Umbilical cord (tissue), 1 donor: ENCODE measurements at regions not wholly inside any gene's neighbourhood (a gene's known extent, or its start where the extent isn't known, plus 50 kb on each side); places are given as distances from the start of the nearest gene placed in this dataset.

ENCODE experiments used
- DNase-seq: peaks from one replicate; pipeline ENCODE4 v3.0.0-alpha.2; 2015; ENCODE audit warnings: low spot score

DNA sequence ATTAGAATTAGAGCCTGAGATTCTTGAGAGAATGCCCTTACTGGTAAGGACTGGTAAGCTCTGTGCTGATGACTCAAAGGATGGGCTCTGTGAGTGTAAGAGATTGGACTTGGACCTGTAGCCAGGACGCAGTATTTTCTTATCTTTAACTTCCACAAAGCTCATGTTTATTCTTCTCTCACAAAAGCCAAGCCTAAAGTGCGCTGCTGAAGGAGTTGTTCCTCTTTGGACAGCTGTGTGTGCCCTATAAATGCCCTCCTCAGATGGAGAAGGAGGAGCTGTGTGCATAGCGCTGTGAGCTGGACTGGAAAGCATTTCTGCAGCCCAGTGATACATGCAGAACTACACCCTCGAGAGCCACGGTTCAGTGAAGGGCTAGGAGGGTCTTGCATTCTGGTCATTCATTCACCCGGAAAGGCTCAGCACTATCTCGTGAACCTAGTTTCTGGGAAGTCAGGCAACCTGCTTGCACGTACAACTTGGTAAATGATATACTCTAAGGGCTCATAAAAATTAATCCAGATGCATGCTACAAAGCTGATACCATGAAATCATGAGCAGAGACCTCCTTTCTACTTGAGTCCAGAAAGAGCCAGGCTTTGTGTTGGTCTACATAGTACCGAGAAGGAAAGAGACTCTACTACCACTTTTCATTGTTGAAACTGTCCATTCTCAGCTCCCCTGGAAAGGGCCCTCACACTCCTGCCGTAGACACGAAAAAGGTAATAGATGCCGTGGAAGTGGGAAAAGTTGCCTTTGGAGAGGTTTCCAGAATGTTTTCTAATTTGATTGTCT is 103.0 kb upstream of the TBL1XR1 start:
- peak; percentile 74 for DNase-seq

DNA sequence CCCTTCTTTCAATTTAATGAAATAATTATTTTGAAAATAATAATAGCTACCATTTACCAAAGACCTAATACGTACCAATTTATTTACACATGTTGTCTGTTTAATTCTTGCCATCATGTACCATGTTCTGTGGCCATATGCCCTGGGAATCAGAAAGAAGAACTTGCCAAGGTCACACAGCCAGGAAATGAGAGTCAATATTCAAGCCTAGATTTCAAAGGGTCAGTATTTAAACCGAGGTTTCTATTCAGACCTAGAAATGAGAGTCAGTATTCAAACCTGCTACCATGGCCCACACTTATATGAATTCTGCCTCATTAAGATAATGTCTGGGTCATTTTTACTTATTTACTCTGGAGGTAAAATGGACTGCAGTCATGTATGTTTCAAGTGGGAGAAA is 103.6 kb upstream of the TBL1XR1 start:
- DNase-seq = no peak

DNA sequence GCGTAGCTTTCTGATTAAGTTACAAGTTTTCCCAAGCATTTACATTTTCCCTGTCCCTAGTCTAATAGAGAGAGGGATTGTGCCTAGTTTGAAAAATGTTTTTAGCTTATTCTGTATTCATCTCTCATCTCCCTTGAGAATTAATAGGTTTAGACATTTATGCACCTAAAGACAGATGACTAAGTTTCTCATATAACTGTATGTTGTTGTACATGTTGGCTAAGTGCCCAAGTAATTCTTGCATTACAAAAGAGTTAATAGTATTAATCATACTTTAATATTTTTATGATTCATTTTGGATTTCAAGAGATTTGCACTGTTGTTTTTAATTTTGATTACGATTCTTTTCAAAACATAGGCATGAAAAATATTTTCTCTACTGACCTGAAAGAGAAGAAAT is 109.0 kb upstream of the TBL1XR1 start:
- DNase-seq = no peak

DNA sequence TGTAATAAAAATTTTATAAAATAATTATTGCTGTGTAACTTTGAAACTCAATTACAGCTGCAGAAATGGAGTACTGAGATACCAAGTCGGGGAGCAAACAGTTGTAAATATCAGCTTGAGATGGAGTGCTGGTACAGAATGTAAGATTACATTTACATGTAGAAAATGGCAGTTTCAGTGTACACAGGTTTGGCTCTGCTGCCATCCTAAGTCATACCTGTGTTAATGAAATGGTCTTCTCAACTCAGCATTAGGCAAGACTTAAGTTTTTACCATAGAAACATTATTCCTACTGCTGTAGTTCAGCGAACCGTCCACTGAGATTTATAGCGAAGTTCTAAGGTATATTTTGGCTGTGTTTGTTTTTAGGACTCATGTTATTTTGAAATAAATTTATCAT is 110.1 kb upstream of the TBL1XR1 start:
- no peak for DNase-seq

DNA sequence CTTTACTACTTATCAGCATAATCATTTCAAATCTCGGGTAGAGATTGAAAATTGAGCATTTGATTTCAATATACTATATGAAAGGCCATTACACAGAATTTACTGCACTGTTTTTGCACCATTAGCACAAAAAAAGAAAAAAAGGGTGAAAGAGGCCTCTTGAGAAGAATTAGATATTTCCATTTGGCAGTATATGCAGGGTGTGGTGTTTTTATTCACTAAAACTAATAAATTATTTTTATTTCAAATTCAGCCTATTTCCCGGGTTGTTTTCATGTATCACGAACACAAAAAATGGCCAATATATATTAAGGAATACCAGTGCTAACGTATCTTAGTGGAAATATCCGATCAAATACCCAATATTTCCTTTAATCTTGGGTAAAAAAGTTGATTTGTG is 110.5 kb upstream of the TBL1XR1 start:
- no peak for DNase-seq

DNA sequence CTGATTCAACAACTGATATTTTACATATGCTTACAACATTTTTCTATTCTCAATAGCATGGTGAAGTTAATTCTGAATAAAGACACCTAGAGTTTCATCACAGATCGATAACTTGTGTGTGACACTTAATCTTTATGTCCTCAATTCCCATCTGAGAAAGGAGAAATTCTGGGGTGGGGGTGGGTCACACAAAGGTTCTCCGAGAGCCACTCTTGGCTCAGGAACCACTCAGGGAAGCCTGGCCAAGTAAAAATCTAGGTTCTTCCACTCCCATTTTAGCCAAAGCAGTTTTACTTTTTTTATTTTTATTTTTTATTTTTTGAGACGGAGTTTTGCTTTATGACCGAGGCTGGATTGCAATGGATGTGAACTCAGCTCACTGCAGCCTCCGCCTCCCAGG is 111.0 kb upstream of the TBL1XR1 start:
- DNase-seq = no peak

DNA sequence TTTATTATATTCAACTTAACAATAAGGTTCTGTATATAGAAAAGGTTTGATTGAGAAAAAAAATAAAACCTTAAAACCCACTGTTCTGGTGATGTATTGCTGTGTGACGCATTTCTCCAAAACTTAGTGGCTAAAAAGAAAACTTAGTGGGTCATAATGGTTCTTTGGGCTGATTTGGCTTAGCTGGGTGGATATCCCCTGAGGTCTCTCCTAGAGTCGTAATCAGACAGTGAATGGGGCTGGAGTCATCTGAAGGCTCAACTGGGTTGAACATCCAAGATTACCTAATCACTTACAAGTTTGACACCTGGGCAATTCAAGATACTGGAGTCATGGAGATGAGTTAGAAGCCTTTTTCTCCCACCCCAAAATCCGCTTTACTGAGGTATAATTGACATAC is 111.6 kb upstream of the TBL1XR1 start:
- DNase-seq = no peak

DNA sequence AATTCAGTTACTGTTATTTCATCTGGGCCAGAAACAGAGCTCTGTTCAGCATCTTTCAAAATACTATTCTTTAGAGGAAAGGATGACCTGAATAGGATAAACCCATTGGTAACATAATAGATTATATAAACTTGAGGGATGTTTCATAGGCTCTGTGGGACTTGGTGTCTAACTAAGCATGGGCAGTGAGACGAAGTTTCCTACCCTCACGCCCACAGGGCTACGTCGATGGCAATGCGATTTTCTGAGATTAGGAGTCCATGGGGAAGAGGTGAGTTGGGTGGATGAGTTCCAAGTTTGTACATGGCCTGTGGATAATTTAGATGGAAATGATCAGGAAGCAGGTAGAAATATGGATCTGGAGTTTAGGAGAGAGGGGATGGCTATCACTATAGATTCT is 115.2 kb upstream of the TBL1XR1 start:
- no peak for DNase-seq

DNA sequence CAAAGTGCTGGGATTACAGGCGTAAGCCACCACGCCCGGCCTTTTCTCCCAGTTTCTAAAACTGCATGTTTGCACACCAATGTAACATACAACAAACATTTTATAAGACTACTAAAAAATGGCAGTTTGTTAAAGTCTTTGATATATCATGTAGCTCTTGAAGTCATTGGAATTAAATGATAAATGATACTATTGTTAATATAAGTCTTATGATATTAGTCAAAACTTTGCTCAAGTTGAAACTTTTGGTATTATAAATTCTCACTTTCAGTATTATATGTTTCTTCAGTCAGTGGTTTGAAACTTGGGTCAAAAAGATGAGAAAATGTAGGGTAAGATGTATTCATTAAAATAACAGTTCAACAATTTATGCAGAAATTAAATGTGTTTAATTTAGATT is 117.6 kb upstream of the TBL1XR1 start:
- no peak for DNase-seq

DNA sequence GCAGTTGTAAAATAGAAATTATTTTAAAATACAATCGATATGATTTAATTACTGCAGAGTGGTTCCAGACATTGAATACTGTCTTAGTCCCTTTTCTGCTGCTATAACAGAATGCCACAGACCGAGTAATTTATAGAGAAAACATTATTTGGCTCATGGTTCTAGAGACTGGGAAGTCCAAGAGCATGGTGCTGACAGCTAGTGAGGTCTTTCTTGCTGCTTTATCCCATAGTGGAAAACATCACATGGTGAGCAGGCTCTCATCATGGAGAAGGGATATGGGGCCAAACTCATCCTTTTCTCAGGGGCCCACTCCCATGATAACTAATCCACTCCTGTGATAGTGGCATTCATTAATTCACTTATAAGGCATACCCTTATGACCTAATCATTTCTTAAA is 120.0 kb upstream of the TBL1XR1 start:
- no peak for DNase-seq

DNA sequence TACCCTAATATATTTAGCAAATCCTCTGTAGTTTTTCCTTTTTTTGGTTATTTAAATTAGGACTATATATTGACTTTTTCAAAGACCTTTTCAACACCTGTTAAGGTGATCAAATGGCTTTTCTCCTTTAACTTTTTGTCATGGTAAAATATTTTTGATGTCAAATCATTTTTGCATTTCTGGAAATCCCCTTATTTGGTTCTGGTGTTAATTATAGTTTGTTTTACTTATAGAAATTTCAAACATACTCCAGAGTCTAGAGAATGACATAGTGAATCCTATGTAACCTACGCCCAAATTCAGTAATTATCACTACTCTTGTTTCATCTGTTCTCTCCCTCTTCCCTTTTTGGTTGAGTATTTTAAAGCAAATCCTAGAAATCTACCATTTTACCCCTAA is 121.3 kb upstream of the TBL1XR1 start:
- DNase-seq = no peak

DNA sequence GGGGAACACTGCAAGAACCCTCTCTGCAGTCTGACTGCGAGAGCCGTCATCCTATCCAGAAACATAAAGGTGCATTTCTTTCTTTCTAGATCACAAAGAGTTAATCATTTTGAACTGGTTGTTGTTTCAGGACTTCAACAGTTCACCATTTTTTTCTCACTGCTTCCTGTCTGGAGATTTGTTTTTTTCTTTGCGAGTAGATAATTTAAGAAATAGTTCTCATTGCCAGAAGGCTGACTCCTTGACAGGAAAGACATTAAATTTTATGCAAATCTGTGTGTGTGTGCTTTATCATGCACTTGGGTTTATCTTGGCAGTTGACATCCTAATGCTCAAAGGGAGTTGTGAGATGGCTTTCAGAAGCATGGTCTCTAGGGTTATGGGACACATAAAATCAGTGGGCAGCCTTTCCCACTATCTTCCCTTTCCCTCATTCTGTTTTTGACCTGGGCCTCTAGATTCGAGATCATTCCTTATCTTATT is 123.5 kb upstream of the TBL1XR1 start:
- peak; percentile 93 for DNase-seq

DNA sequence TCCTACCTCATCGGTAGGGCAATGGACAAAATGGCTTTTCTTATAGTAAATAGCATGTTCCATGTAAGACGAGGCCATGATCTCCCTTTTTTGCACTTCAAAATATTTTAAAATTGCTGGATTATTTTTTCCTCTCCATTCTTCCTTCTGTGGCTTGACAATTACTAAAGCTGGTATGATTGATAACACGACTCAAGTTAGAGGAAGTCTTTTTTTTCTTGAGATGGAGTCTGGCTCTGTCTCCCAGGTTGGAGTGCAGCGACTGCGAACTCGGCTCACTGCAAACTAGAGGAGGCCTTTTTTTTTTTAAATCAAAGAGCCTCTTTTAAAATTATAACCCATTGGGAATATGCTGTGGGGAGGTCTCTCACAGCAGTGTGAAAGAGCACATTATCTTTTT is 124.5 kb upstream of the TBL1XR1 start:
- no peak for DNase-seq

DNA sequence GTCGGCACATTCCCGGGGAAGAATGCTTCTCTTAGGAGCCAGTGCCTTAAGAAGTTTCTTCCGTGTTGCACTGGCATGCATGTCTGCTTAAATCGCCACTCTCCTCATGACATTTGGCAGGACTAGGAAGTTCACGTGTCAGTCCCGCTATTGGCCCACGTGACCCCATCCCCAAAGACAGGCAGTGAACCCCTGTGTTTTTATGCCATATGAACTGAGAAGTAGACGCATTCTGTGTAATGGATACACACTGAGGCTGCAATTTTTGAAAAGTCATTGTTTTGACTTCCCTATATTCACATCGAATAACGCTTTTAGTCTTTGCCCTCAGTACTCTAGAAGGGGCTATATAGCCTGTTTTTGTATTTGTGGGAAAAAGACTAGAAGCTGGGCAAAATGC is 125.6 kb upstream of the TBL1XR1 start:
- no peak for DNase-seq

DNA sequence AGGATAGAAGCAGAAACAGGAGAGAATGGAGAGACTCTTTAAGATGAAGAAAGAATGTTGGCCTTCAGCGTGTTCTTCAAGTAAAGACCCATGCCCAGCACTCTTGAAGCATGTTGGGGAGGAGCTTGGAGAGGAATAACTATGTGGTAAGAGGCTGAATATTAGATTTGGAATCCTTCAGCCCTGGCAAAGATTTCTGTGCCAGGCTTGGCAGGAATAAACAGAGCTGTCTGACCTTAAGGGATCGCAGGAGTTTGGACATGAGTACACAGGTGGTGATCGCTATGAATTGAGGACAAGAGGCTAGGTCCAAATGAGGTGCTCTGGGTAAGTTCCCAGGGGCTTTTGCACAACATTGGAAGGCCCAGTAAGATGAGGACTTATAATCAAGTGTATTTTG is 132.6 kb upstream of the TBL1XR1 start:
- no peak for DNase-seq

DNA sequence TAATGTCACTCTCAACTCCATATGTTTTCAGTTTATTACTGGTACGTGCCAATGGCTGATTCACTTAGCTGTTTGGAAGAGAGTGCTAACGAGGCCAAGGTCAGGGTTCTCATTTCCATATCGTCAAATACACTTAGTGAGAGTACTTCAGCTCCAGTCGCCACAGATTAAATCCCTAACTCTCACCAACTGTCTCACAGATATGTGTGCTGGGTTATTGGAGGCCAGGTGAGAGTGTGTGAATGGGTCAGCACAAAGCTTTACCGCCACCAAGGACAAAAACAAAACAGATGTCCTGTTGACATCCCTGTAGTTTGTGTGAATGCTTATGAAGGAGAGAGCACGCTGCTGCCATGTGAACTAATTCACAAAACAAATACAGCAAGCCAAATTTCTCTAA is 133.5 kb upstream of the TBL1XR1 start:
- no peak for DNase-seq

DNA sequence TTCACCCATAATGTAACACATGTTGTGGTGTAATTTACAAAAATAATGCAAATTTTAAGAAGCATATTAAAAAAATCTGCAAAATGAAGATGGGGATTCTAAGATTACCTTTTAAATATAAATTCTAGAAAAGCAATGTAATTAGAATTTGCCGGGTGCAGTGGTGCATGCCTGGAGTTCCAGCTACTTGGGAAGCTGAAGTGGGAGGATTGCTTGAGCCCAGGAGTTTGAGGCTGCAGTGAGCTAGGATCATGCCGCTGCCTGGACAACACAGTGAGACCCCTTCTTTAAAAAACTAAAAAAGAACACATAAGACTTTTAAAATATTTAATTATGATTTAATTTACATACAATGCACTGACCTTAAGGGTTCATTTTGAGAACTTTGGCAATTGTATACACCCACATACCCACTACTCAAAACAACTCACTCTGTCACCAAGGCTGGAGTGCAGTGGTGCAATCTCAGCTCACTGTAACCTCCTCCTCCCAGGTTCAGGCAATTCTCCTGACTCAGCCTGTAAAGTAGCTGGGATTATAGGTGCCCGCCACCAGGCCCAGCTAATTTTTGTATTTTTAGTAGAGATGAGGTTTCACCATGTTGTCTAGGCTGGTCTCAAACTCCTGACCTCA is 134.0 kb upstream of the TBL1XR1 start:
- DNase-seq = no peak

DNA sequence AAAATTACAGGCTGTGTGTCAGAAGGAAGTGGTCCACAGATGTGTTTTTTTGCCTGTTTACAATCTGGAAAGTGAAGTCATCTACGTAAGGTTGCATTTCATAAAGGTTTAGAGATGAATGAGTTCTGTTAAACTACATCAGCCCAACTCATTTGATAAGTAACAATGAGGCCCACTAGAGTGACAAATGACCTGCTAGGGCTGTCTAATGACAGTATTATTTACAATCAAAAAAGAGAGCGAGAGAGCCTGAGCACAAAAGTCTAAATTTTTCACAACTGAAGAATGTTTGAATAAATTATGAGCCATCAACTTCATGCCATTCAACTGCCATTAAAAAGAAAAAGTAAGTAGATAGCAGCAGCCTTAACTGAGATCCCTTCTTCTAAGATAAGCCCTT is 135.7 kb upstream of the TBL1XR1 start:
- no peak for DNase-seq

DNA sequence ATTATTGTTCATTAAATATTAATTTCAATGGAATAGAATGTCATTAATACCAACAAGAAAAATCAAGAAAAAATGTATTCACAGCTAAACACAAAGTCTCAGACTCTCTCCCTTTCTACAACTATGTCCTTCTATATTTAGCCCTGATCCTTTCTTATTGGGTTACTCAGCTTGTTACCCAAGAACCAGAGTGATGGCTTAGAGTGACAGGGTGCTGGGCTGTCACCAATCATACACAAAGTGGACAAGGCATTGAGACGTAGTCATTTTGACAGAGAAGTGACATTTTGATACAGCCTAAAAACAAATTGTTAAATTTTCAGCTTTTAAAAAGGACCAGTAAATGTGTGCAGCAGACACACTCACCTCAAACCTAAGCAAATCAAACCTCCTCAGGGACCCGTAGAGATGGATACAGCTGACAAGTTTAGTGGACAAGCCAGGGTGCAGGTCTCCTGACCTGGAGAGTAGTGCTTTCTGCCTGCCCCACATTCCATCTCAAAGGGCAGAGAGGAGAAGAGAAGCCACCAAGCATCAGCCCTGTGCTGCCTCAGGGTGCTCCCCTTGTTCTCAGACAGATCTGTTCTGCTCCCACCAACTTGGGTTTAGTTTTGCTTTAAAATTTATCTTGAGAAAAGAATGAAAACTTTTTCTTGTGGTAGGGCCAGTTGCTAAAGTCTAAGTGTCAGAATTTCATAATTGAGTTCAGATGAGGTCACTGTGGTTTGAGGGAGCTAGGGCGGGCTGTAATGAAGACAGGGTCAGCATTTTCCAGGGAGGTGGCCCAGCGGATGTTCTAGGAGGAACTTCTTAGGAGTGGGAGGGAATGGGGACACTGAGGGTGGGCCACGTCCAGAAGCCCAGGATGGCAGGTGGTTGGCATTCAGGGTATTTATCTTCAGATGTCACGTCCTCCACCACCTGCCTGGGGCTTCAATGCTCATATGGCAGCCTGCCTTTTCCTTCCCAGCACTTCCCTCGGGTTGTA is 136.5 kb upstream of the TBL1XR1 start:
- DNase-seq = no peak

DNA sequence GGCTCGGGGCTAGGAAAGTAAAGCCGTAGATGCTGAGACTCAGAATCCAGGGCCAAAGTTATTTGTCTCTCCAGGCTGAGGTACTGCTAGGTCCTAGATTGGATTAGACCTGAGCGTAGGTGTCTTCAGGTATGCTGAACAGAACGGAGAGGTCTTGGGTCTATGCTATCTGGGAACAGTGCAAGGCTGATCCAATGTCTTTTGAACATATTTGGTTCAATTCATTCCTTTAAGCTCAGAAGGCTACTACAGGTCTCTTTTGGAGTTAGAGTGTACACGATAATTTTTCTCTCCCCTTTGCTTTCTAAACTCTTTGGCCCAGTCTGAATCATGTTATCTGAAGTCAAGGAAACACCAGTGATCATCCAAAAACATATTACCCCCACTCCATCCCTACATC is 137.5 kb upstream of the TBL1XR1 start:
- no peak for DNase-seq

DNA sequence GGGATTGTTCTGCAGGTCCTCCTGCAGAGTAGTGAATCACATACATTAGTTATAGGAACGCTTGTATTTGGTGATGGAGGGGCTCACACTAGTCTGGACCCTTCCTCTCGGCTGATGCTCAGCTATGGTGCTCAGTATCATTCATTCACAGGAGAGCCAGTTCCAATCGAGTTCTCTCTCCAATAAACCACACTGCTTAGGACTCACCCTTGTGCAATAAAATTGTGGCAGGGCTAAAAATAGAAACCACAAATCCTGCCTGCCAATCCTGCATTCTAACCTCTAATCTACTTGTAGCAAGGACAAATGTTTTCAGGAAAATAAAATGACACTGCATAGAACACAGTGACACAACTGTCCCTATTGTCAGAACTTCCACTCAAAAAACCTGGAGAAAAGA is 138.4 kb upstream of the TBL1XR1 start:
- DNase-seq = no peak

DNA sequence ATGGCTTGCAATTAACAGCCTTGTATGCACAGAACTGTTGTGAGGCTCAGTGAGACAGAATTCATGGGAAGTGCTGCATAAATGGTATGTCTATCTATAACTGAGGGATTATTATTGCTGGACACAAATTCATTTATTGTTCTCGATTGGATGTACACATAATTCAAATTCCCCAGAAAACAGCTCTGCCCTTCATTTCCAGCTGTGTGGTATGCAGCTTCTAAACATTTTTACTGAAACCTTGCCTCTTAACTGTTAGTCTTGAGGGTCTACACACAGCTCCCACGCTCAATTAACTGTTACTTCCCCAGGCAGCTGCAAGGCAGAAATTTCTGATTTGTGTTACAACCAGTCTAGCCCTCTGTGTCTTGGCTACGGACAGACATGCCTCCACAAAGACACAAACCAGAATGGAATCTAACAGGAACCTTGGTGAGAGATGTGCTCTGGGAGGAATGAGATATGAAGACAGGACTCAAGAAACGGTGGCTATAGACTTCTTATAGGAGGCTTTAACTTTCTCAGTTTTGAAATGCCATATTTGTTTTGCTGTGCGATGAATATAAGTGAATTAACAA is 139.7 kb upstream of the TBL1XR1 start:
- no peak for DNase-seq
